ENCODE measurements at regions not wholly inside any gene's neighbourhood (a gene's known extent, or its start where the extent isn't known, plus 50 kb on each side); places are given as distances from the start of the nearest gene placed in this dataset.

DNA sequence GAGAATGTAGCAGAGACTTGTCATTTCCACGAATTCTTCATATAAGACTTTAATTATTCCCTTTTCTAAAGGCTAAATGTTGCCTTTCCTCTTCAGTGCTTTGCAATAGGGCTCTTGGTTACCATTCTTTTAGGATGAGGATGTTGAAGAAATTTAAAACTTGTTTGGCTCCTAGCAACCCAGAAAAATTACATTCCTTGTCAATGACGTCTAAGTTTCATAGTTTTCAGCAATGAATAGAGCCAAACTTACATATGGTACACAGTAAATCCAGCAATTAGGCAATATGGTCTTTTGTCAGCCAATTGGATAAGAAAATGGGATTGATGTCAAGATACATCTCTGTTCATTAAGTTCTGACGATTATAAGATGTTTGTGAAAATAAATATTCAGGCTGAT is 1639.6 kb upstream of the PCDH10 start:
- TF ChIP-seq, protein P1, sequence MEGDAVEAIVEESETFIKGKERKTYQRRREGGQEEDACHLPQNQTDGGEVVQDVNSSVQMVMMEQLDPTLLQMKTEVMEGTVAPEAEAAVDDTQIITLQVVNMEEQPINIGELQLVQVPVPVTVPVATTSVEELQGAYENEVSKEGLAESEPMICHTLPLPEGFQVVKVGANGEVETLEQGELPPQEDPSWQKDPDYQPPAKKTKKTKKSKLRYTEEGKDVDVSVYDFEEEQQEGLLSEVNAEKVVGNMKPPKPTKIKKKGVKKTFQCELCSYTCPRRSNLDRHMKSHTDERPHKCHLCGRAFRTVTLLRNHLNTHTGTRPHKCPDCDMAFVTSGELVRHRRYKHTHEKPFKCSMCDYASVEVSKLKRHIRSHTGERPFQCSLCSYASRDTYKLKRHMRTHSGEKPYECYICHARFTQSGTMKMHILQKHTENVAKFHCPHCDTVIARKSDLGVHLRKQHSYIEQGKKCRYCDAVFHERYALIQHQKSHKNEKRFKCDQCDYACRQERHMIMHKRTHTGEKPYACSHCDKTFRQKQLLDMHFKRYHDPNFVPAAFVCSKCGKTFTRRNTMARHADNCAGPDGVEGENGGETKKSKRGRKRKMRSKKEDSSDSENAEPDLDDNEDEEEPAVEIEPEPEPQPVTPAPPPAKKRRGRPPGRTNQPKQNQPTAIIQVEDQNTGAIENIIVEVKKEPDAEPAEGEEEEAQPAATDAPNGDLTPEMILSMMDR (optimal IDR thresholded peaks at IDR 0.05 in 1 of 3, IDR thresholded peaks at IDR 0.05 in 1 of 3, conservative IDR thresholded peaks at IDR 0.05 in 1 of 3; ENCODE audit: extremely low read depth in 1 of 3, insufficient read depth in 2 of 3, low read length in 3 of 3): no peak
- no peak for TF ChIP-seq EZH2 (IDR thresholded peaks at IDR 0.05; ENCODE audit: low read length)
